Spleen (tissue), 7 donors: ENCODE measurements at regions not wholly inside any gene's neighbourhood (a gene's known extent, or its start where the extent isn't known, plus 50 kb on each side); places are given as distances from the start of the nearest gene placed in this dataset.

Experiments used
- CTCF ChIP-seq, 11 experiments: fragments of 200-600 bp in 7 of 11; fragments of 450-650 bp in 4 of 11; sonication (generic) in 4 of 11; IDR thresholded peaks in 8 of 11; conservative IDR thresholded peaks in 3 of 11; 1 replicate in 7 of 11; 2 replicates in 4 of 11; pipeline versions ENCODE4 v1.4.0 to v1.8.0; 2016 to 2021; ENCODE audit warnings: antibody characterized with exemption in 11 of 11, inconsistent platforms in 4 of 11, mild to moderate bottlenecking in 1 of 11
- POLR2AphosphoS5 ChIP-seq, 3 donors: sonication (generic); formaldehyde crosslinking; IDR thresholded peaks; one replicate each; pipeline ENCODE4 v1.5.1; 2017; ENCODE audit warnings: antibody characterized with exemption in 3 of 3
- donor health status: DM: no; HTN: no; CAD: no; lungs with moderate emphysema.
- donor health status: DM: no; HTN: no; CAD: no.
- donor health status: DM: no; HTN: no; CAD: no.

GRCh38 chr12:43208221-43208620 lies 343.8 kb downstream of the ADAMTS20 start:
- TF ChIP-seq CTCF (IDR thresholded peaks at IDR 0.05 in 8 of 11, conservative IDR thresholded peaks at IDR 0.05 in 3 of 11): no peak
- TF ChIP-seq POLR2AphosphoS5 (IDR thresholded peaks at IDR 0.05): no peak
